ENCODE measurements at regions not wholly inside any gene's neighbourhood (a gene's known extent, or its start where the extent isn't known, plus 50 kb on each side); places are given as distances from the start of the nearest gene placed in this dataset.

DNA sequence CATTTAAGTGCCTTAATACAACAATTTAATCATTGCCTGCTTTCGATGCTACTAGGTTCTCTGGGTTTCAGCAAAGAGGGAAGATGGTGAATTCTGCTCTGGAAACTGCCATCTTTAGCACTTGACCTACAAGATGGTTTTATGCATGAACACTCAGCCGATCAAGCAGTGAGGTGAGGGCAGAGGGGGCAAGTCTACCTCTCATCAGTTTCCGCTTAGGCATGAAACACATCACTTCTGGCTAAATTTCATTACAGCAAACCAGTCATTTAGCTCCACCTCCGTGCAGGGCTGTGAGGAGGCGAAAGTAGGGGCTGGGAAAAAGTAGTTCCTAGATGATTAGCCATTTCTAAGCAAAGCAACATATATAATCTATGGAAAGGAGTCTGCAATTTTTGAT, 1018.0 kb downstream of the CDH18 start:
- TF ChIP-seq, protein P1, sequence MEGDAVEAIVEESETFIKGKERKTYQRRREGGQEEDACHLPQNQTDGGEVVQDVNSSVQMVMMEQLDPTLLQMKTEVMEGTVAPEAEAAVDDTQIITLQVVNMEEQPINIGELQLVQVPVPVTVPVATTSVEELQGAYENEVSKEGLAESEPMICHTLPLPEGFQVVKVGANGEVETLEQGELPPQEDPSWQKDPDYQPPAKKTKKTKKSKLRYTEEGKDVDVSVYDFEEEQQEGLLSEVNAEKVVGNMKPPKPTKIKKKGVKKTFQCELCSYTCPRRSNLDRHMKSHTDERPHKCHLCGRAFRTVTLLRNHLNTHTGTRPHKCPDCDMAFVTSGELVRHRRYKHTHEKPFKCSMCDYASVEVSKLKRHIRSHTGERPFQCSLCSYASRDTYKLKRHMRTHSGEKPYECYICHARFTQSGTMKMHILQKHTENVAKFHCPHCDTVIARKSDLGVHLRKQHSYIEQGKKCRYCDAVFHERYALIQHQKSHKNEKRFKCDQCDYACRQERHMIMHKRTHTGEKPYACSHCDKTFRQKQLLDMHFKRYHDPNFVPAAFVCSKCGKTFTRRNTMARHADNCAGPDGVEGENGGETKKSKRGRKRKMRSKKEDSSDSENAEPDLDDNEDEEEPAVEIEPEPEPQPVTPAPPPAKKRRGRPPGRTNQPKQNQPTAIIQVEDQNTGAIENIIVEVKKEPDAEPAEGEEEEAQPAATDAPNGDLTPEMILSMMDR (IDR thresholded peaks at IDR 0.05; ENCODE audit: control extremely low read depth in 1 of 3, insufficient read depth in 1 of 3, low read depth in 1 of 3, low read length in 3 of 3) = no peak
- TF ChIP-seq, protein P2, sequence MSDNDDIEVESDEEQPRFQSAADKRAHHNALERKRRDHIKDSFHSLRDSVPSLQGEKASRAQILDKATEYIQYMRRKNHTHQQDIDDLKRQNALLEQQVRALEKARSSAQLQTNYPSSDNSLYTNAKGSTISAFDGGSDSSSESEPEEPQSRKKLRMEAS (IDR thresholded peaks at IDR 0.05) = no peak
- TF ChIP-seq POLR2AphosphoS5 (IDR thresholded peaks at IDR 0.05; ENCODE audit: low read depth, low read length) (no peak), POLR2A (IDR thresholded peaks at IDR 0.05; ENCODE audit: control extremely low read depth in 1 of 2, low read depth in 2 of 2, low read length in 2 of 2) (no peak), JUN (IDR thresholded peaks at IDR 0.05; ENCODE audit: low read depth, low read length) (no peak), ZNF274 (IDR thresholded peaks at IDR 0.05; ENCODE audit: borderline replicate concordance, extremely low read depth, low read length) (no peak)

Measured in H1 (cell line).